OCI-LY1 (cell line): ENCODE measurements at regions not wholly inside any gene's neighbourhood (a gene's known extent, or its start where the extent isn't known, plus 50 kb on each side); places are given as distances from the start of the nearest gene placed in this dataset.

Experiments used
- CTCF ChIP-seq: fragments of 200-600 bp; sonication (generic), shearing (Covaris generic); IDR thresholded peaks from 2 replicates; pipeline ENCODE4 v1.5.1; 2017; ENCODE audit warnings: mild to moderate bottlenecking, antibody characterized with exemption, low read length, moderate library complexity, mixed read lengths
- EZH2 ChIP-seq: fragments of 200-600 bp; sonication (generic), shearing (Covaris generic); IDR thresholded peaks from 2 replicates; pipeline ENCODE4 v1.8.0; 2017; ENCODE audit warnings: borderline replicate concordance, mixed run types, mild to moderate bottlenecking, antibody characterized with exemption, low read length, moderate library complexity, mixed read lengths

GRCh38 chr4:44098973-44099372 is 349.6 kb downstream of the KCTD8 start:
- TF ChIP-seq CTCF (no peak), EZH2 (no peak)
